HG02642 (cell line): ENCODE measurements at regions not wholly inside any gene's neighbourhood (a gene's known extent, or its start where the extent isn't known, plus 50 kb on each side); places are given as distances from the start of the nearest gene placed in this dataset.
"Not testable (repeated sequence)": the region's sequence is repeated elsewhere in the genome, so short reads cannot be mapped to it uniquely, and the experiment has no call there.

Source experiments
- ATAC-seq: cut with Tn5 transposase; IDR thresholded peaks from one replicate; pipeline ENCODE4 v1.9.1; 2021; ENCODE audit warnings: mild to moderate bottlenecking; ENCODE audit not compliant: unreplicated experiment, poor library complexity

GRCh38 chr4:34939073-34939472 is 1305.2 kb downstream of the ARAP2 start:
- no peak for ATAC-seq

DNA sequence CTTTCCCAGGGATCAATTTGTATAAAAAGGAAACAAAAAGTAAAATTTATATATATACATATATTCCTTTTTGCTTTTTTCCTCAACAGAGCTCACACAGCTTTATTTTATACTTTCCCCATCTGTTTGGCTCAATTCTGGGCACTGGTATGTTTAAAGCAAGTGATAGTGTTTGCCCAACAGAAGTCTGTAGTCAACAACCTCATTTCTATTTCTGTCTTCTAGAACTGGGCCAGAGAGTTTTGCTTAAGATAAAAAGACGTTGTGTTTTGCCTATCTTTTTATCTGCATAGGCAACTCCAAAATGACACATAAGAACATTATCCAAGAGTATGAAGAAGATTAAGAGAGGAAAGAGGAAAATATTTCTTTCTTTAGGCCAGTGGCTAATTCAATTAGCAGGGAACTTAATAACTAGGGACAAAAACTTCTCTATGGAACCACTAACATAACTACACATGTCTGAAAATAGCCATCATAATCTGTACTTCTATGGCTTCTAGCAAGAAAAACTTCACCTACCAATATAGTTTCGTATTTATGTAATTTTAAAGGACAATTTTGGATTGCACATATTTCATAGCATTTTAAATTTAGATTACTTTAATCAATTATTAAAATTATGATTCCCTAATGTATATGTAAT is 1300.5 kb downstream of the ARAP2 start:
- no peak for ATAC-seq

DNA sequence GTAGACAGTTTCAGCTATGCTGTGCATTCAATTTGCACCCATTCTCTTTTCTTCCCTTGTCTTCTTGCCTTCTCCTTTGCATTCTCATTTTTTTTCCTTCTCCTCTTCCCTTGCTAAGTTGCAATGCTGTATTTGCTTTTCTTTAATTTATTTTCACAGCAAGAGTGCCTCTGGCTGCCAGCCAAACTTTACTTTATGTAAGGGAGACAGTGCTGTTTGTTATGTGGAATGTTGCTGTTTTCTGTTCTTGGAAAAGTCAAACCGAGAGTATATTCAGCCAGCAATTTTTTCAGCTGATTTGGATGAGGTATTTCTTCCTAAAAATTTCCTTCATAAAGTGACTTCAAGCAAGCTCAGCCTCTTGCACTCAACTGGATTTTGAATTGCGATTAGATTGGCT is 1293.4 kb downstream of the ARAP2 start:
- ATAC-seq: no peak

GRCh38 chr4:34953145-34953799 is 1291.0 kb downstream of the ARAP2 start:
- ATAC-seq: no peak

GRCh38 chr4:34964613-34965012 is 1279.7 kb downstream of the ARAP2 start:
- ATAC-seq: no peak

DNA sequence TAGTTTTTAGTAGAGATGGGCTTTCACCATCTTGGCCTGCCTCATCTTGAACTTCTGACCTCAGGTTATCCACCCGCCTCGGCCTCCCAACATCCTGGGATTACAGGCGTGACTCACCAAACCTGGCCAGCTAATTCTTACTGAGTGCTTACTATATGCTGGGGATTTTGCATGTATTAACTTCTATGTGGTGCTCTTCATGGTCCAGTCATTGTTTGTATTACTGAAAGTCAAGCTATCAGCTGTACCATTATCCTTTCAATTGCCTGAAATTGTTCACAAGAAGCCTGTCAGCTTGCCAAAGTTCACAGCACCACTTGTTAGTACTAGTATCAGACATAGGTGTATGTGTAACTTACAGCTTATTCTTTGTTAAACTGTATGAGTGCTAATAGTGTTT is 1272.1 kb downstream of the ARAP2 start:
- no peak for ATAC-seq

DNA sequence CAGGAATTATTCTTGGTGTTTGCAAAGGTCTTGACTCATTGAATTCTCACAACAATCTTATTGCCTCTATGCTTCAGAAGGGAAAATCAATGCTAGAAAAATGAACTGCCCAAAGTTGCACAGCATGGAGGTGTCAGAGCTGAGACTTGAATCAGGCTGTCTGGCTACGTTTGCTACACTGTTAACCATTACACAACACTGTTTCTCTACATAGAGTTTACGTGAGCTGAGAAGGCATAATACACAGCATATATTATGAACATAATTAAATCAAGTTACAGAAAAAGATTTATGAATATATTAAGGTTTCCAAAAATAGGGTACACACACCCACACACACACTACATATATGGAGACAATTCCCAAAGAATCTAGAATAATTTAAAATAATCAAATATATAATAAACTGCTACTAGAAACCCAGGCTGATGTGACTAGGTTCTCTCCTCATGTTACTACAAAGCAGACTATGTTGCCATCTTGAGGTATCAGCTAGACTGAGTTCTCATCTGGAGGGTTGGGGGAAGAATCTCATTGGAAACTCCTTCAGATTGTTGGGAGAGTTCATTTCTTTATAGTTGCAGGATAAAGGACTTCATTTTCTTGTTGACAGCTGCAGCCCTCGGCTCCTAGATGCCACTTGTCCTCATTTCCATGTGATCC is 1270.5 kb downstream of the ARAP2 start:
- ATAC-seq: no peak

- no peak for ATAC-seq
Measured at GRCh38 chr4:34974313-34974680, 1270.0 kb downstream of the ARAP2 start.

DNA sequence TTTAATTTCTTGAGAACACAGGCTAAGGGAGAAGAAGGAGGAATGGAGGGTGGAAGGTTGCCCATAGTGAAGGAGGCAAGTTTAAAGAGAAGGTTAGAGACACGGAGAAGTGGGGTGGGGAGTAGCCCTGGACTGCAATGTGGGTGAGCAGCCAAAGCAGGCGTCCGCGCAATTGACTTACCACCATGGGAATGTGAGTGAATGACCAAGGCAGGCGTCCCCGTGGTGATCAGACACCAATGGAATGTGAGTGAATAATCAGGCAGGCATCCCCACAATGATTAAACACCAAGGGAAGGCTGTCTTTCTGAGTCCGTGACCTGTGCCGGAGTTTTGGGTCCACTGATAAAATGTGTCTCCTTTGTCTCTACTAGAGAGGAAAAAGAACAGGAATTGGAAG is 1223.1 kb downstream of the ARAP2 start:
- not testable (repeated sequence) for ATAC-seq

DNA sequence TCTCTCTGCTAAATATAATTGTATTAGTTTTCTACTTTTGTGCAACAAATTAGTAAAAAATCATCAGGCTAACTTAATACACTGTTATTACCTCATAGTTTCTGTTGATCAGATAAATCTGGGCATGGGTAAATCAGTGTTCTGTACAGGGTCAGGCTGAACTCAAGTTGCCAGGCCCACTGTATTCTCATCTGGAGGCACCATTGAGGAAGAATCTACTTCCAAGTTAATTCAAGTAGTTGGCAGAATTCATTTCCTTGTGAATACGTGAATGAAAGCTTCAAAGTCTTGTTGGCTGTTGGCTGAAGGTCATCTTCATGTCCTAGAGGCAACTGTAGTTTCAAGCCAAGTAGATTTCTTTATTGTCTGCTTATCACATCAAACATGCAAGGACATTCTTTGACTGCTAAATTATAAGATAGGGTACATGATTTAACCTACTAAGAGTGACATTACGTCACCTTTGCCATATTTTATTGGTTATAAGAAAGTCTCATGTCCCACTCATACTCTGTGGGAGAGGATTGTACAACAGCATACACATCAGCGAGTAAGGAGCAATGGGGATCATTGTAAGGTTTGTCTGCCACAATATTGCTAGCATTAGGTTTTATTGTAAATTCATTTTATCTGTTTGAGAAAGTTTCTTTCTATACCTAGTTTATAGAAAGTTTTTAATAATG is 1219.0 kb downstream of the ARAP2 start:
- ATAC-seq: no peak

- no peak for ATAC-seq
Measured at GRCh38 chr4:35038079-35038805, 1206.1 kb downstream of the ARAP2 start.

DNA sequence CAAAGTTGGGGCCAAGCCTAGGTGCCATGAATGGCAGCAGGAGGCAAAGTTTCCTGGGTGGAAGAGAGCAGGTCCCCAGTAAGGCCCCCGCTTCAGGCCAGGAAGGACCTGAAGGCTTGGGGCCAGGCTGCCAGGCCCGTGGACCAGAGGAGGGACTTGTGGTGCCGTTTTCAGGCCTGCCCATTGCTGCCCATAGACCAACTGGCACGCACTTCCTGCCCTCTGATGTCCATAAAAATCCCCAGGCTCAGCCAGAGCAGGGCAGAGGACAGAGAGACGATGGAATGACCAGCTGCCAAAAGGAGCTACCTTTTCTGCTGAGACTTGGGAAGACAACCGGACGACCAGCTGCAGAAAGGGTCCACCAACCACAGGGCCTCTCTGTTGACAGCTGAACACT is 1205.5 kb downstream of the ARAP2 start:
- ATAC-seq: no peak

- ATAC-seq: no peak
Measured at GRCh38 chr4:35052546-35052945, 1191.8 kb downstream of the ARAP2 start.

DNA sequence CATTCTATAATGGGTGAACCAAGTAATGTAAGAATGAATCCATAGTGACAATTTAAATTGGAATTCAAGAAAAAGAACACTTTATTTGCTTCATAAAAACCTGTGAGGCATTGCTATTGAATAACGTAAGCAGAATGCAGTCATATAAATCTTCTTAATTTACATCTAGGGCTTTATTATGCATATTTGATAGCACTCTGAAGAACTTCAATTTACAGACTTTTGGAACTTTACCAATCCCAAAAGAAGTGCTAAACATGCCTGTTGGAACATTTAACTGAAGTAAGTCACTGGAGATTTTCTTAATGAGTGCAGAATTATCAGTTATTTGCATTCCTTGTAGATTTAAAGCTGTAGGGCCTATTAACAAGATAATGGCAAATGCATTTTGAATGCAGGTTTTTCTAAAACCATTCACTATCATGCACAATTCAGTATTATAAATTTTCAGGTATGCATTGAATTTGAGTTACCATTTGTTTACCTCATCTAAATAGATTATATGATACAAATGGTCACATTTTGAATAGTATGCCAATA is 1181.2 kb downstream of the ARAP2 start:
- no peak for ATAC-seq

DNA sequence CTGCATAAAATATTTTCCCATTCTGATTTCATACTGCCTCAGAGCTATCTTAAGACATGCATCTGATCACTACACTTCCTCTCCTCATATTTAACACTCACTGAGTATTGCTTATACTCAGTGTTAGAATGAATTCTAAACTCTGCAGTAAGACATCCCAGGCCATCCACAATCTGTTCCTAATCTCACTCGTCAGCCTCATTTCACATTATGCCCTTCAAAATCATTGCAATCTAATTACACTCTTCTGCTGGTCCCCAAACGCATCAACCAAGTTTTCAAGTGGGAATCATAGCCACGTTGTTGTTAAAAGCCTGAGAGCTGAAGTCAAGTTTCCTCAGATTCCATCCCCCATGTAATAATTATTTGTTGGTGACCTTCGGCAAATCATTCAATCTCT is 1177.9 kb downstream of the ARAP2 start:
- ATAC-seq: no peak

DNA sequence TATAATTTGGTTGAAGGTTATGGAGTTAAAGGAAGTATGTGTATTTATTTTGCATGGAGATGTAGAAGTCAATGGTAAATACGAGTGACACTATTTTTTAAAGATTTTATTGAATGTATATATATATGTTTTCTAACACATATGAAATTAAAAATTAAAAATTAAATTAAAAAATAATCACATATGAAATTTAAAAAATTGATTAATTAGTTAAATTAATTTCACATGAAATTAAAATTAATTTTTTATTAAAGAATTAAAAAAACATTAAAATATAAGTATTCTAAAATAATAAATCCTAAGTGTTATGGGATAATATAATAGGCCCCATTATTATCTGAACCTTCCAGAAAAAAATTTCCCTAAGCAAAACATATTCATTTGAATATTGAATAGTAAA is 1163.5 kb downstream of the ARAP2 start:
- no peak for ATAC-seq

DNA sequence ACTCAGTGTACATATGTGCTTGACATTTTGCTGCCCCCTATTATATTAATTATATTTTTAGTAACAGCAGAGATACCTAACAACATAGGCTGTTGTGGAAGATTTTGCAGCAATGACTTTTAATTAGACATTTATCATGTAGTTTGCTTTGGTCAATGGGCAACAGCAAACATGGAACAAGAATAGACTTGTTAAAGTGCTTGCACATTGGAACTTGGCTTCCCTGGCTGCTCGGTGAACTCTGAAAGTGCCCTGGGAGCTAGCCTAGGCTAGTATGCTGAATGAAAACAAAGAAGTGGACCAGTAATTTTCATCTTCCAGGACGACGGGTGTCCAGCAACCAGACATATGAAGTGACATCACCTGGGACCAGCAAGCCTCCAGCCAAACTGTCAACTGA is 1157.1 kb downstream of the ARAP2 start:
- ATAC-seq: no peak

DNA sequence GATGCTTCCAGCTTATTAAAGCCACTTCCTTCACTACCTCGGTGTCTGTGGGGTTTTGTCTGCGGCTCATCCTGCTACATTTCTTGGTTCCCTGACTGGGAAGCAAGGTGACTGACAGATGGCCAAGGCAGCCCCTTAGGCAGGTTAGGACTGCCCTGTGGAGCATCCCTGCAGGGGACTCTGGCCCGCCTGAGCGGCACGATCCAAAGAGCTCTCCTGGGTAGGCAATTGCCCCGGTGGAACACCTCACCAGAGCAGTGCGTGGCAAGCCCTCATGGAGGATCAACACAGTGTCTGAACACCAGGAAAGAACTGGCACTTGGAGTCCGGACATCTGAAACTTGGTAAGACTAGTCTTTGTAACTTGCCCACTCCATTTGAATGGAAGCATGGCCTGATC is 1143.4 kb downstream of the ARAP2 start:
- ATAC-seq: no peak

DNA sequence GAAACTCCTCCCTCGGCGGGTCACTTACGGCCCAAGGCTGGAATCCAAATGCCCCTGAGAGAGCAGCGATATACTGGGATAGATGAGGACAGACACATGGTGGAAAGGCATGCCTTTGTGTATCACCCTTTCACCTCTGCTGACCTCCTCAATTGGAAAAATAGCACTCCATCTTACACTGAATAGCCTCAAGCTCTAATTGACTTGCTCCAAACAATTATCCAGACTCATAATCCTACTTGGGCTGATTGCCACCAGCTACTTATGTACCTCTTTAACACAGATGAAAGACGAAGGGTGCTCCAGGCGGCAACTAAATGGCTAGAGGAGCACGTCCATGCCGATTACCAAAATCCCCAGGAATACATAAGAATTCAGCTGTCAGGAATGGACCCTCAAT is 1142.2 kb downstream of the ARAP2 start:
- no peak for ATAC-seq

DNA sequence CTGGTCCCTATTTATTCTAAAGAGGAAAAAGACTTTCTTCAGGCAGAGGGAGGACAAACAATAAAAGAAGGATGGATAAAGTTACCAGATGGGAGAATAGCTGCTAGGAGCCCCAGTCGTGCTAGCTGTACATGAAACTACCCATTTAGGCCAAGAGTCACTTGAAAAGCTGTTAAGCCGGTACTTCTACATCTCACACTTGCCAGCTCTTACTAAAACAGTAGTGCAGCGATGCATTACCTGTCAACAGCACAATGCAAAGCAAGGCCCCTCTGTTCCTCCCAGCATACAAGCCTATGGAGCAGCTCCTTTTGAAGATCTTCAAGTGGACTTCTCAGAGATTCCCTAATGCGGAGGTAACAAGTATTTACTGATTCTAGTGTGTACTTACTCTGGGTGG is 1138.8 kb downstream of the ARAP2 start:
- ATAC-seq: no peak
